Endothelial cell of umbilical vein (primary cell): ENCODE measurements at regions not wholly inside any gene's neighbourhood (a gene's known extent, or its start where the extent isn't known, plus 50 kb on each side); places are given as distances from the start of the nearest gene placed in this dataset.

Source experiments
- BruUV-seq: library from RNA; stranded (reverse); fragments of 400-500 nt; replicated peaks from 2 replicates; lab custom pipeline; 2021; lab: Mats Ljungman, UMichigan
- CTCF ChIA-PET: fragments of 300-600, 350-600 bp; sonication (Branson Sonifier 250); formaldehyde crosslinking; loops from one replicate; lab custom pipeline; 2021; ENCODE audit warnings: antibody characterized with exemption, inconsistent platforms; lab: Charles Lee
- POLR2A ChIA-PET: fragments of 300-600, 350-600 bp; sonication (Branson Sonifier 250); formaldehyde crosslinking; loops from one replicate; lab custom pipeline; 2021; ENCODE audit warnings: antibody characterized with exemption, inconsistent platforms; lab: Charles Lee
- DNase-seq: peaks from one replicate; pipeline ENCODE4 v3.0.0-alpha.2; 2011; ENCODE audit warnings: low read depth, low spot score
- FAIRE-seq: peaks from 2 replicates; lab custom pipeline; 2011; peaks lifted over from hg19 to GRCh38; lab: Jason Lieb, UNC
- H2AFZ ChIP-seq: 2 replicates; pipeline ENCODE4 v1.6.0; 2012; ENCODE audit warnings: low read depth, low read length, control low read depth, inconsistent platforms
- H3K27ac ChIP-seq: 2 replicates; pipeline ENCODE4 v1.5.1; 2011; ENCODE audit warnings: low read depth, mild to moderate bottlenecking, control low read depth, low read length, moderate library complexity; ENCODE audit not compliant: insufficient read depth
- H3K27me3 ChIP-seq, 2 experiments: 2 replicates each; pipeline versions ENCODE4 v1.6.0 to v1.6.1; 2011; ENCODE audit warnings: low read length in 2 of 2, mixed read lengths in 1 of 2; ENCODE audit not compliant: control insufficient read depth in 2 of 2, insufficient read depth in 2 of 2
- H3K36me3 ChIP-seq, 2 experiments: 2 replicates in 1 of 2; 3 replicates in 1 of 2; pipeline ENCODE4 v1.5.1; 2011; ENCODE audit warnings: low read length in 2 of 2, mild to moderate bottlenecking in 1 of 2, moderate library complexity in 1 of 2; ENCODE audit not compliant: control insufficient read depth in 2 of 2, insufficient read depth in 2 of 2; ENCODE audit errors: extremely low read depth in 1 of 2
- H3K4me1 ChIP-seq: 3 replicates; pipeline ENCODE4 v1.5.1; 2011; ENCODE audit warnings: mild to moderate bottlenecking, low read length; ENCODE audit not compliant: control insufficient read depth, insufficient read depth; ENCODE audit errors: extremely low read depth
- H3K4me2 ChIP-seq: 2 replicates; pipeline ENCODE4 v1.6.1; 2011; ENCODE audit warnings: low read length, control low read depth, mixed read lengths; ENCODE audit not compliant: insufficient read depth
- H3K4me3 ChIP-seq, 3 experiments: fragments of 200-600 bp in 1 of 3; sonication (generic), shearing (Covaris generic) in 1 of 3; replicated peaks in 1 of 3; 2 replicates each; pipeline ENCODE4 v1.5.1; 2011 to 2016; ENCODE audit warnings: control low read depth in 3 of 3, low read length in 3 of 3, mild to moderate bottlenecking in 2 of 3, inconsistent platforms in 1 of 3, low read depth in 1 of 3, moderate library complexity in 1 of 3; ENCODE audit not compliant: insufficient read depth in 1 of 3
- H3K79me2 ChIP-seq: 2 replicates; pipeline ENCODE4 v1.6.0; 2012; ENCODE audit warnings: low read length, inconsistent platforms; ENCODE audit not compliant: control insufficient read depth, insufficient read depth
- H3K9ac ChIP-seq: replicated peaks from 2 replicates; pipeline ENCODE3; 2011; ENCODE audit warnings: low read length, control low read depth; ENCODE audit not compliant: insufficient read depth; ENCODE audit errors: extremely low read depth
- H3K9me1 ChIP-seq: replicated peaks from 3 replicates; pipeline ENCODE4 v1.6.0; 2011; ENCODE audit warnings: mild to moderate bottlenecking, low read length; ENCODE audit not compliant: control insufficient read depth, insufficient read depth; ENCODE audit errors: extremely low read depth
- H3K9me3 ChIP-seq: replicated peaks from 2 replicates; pipeline ENCODE4 v1.5.1; 2012; ENCODE audit warnings: low read length, inconsistent platforms; ENCODE audit not compliant: control insufficient read depth, insufficient read depth
- H4K20me1 ChIP-seq: replicated peaks from 2 replicates; pipeline ENCODE3; 2011; ENCODE audit warnings: mild to moderate bottlenecking, low read length; ENCODE audit not compliant: control insufficient read depth, insufficient read depth; ENCODE audit errors: extremely low read depth
- EZH2 ChIP-seq: IDR thresholded peaks from 2 replicates; pipeline ENCODE4 v1.6.1; 2012; ENCODE audit warnings: borderline replicate concordance, low read depth, mild to moderate bottlenecking, moderate library complexity, low read length, inconsistent platforms; ENCODE audit not compliant: severe bottlenecking
- FOS ChIP-seq: IDR thresholded peaks from 2 replicates; pipeline ENCODE4 v1.6.1; 2011; ENCODE audit warnings: mild to moderate bottlenecking, low read length, moderate library complexity, borderline replicate concordance; ENCODE audit not compliant: insufficient read depth
- GATA2 ChIP-seq: IDR thresholded peaks from 2 replicates; pipeline ENCODE4 v1.7.0; 2011; ENCODE audit warnings: low read depth, mild to moderate bottlenecking, moderate library complexity, mixed read lengths, low read length; ENCODE audit not compliant: insufficient read length, insufficient read depth
- JUN ChIP-seq: IDR thresholded peaks from 2 replicates; pipeline ENCODE4 v1.6.1; 2011; ENCODE audit warnings: borderline replicate concordance, low read depth; ENCODE audit not compliant: insufficient read length, insufficient read depth
- MYC ChIP-seq: IDR thresholded peaks from one replicate; pipeline ENCODE4 v1.6.1; 2011; ENCODE audit warnings: mild to moderate bottlenecking, low read depth, low read length
- POLR2A ChIP-seq: IDR thresholded peaks from 2 replicates; pipeline ENCODE4 v1.6.1; 2012; ENCODE audit warnings: low read depth, mild to moderate bottlenecking, control low read depth, low read length
- POLR2AphosphoS5 ChIP-seq: IDR thresholded peaks from 2 replicates; pipeline ENCODE4 v1.6.1; 2012; ENCODE audit warnings: low read depth, mild to moderate bottlenecking, control low read depth, low read length, moderate library complexity; ENCODE audit not compliant: insufficient read depth
- dilution Hi-C: fragments of 300-500 bp; cut with MboI; formaldehyde crosslinking; loops from one replicate; pipeline ENCODE4 v1.15.0; 2019; ENCODE audit warnings: low sequenced_read_pairs; ENCODE audit not compliant: extremely low pct_ligation_motif_present
- intact Hi-C: fragments of 100-400 bp; cut with micrococcal nuclease; formaldehyde crosslinking; loops from one replicate; pipeline ENCODE4 v1.10.0; 2022
- TF ChIP-seq, protein P1 (sequence below): IDR thresholded peaks from 2 replicates; pipeline ENCODE4 v1.6.1; 2011; ENCODE audit not compliant: insufficient read depth, insufficient read length
- TF ChIP-seq, protein P2 (sequence below), 2 donors: IDR thresholded peaks; 1 replicate in 1 of 2; 2 replicates in 1 of 2; pipeline ENCODE4 v1.5.1; 2011; ENCODE audit warnings: low read length in 2 of 2, mild to moderate bottlenecking in 2 of 2, moderate library complexity in 2 of 2, control low read depth in 1 of 2, inconsistent platforms in 1 of 2, low read depth in 1 of 2; ENCODE audit not compliant: insufficient read depth in 1 of 2; ENCODE audit errors: extremely low read depth in 1 of 2

DNA sequence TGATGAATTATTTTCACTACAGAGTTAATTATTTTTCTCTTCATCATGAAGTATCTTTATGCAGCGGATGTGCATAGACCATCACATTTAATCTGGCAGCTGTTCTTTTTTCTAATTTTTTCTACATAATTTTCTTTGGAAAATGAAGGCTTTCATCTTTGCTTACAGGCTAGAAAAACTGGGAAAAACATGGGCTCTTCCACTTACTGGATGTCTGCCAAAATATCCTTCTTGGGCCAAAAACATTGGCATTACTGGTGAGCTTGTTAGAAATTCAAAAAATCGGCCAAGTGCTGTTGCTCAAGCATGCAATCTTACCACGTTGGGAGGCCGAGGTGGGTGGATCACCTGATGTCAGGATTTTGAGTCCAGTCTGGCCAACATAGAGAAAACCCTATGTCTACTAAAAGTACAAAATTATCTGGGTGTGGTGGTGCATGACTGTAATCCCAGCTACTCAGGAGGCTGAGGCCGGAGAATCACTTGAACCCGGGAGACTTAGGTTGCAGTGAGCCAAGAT, 176.8 kb downstream of the ZNF737 start:
- H2AFZ ChIP-seq: no peak overlapping the region
- no peak overlapping the region for H3K4me3 ChIP-seq
- H4K20me1 ChIP-seq: no peaks in the 10 kb centered on the region
- H3K4me1 ChIP-seq: no peaks in the 10 kb centered on the region
- dilution Hi-C loops (no loop called here), intact Hi-C loops (no loop called here)
- DNase-seq (no peak), FAIRE-seq (no peak)
- no peak overlapping the region for H3K4me2 ChIP-seq
- no TSS peak for BruUV-seq
- no peaks in the 10 kb centered on the region for H3K9me1 ChIP-seq
- H3K9me3 ChIP-seq: no peaks in the 10 kb centered on the region
- no peaks in the 10 kb centered on the region for H3K79me2 ChIP-seq
- H3K27ac ChIP-seq: no peak overlapping the region
- H3K36me3 ChIP-seq: no peaks in the 10 kb centered on the region
- POLR2A ChIA-PET: no interaction called here
- CTCF ChIA-PET: no interaction called here
- no peaks in the 10 kb centered on the region for H3K27me3 ChIP-seq
- TF ChIP-seq FOS: no peak
- TF ChIP-seq, protein P1, sequence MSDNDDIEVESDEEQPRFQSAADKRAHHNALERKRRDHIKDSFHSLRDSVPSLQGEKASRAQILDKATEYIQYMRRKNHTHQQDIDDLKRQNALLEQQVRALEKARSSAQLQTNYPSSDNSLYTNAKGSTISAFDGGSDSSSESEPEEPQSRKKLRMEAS: no peak
- TF ChIP-seq MYC: no peak
- TF ChIP-seq POLR2AphosphoS5: no peak
- TF ChIP-seq JUN: no peak
- TF ChIP-seq POLR2A: no peak
- TF ChIP-seq, protein P2, sequence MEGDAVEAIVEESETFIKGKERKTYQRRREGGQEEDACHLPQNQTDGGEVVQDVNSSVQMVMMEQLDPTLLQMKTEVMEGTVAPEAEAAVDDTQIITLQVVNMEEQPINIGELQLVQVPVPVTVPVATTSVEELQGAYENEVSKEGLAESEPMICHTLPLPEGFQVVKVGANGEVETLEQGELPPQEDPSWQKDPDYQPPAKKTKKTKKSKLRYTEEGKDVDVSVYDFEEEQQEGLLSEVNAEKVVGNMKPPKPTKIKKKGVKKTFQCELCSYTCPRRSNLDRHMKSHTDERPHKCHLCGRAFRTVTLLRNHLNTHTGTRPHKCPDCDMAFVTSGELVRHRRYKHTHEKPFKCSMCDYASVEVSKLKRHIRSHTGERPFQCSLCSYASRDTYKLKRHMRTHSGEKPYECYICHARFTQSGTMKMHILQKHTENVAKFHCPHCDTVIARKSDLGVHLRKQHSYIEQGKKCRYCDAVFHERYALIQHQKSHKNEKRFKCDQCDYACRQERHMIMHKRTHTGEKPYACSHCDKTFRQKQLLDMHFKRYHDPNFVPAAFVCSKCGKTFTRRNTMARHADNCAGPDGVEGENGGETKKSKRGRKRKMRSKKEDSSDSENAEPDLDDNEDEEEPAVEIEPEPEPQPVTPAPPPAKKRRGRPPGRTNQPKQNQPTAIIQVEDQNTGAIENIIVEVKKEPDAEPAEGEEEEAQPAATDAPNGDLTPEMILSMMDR (IDR thresholded peaks at IDR 0.05; ENCODE audit: extremely low read depth in 1 of 2, insufficient read depth in 1 of 2, low read depth in 1 of 2, low read length in 2 of 2): no peak
- no peak for TF ChIP-seq GATA2
- no peak for TF ChIP-seq EZH2
- H3K9ac ChIP-seq: no peak overlapping the region
